ENCODE measurements at regions not wholly inside any gene's neighbourhood (a gene's known extent, or its start where the extent isn't known, plus 50 kb on each side); places are given as distances from the start of the nearest gene placed in this dataset.

GRCh38 chr9:34802916-34803315 lies 93.0 kb upstream of the CCL21 start:
- H3K36me3 Mint-ChIP-seq (ENCODE audit: unreplicated experiment): peaks cover under 1% of the 10 kb centered on the region
- no peak overlapping the region for H3K4me3 Mint-ChIP-seq (ENCODE audit: unreplicated experiment)
- no peaks in the 10 kb centered on the region for H3K27me3 Mint-ChIP-seq (ENCODE audit: unreplicated experiment)
- H3K27ac Mint-ChIP-seq (ENCODE audit: unreplicated experiment): no peak overlapping the region
- H3K4me1 Mint-ChIP-seq (ENCODE audit: low read depth, unreplicated experiment): no peaks in the 10 kb centered on the region
- no peak for DNase-seq
- TF ChIP-seq CTCF (IDR thresholded peaks at IDR 0.05; ENCODE audit: partially characterized antibody, unreplicated experiment): no peak
- H3K9me3 Mint-ChIP-seq (ENCODE audit: unreplicated experiment): peaks cover 4% of the 10 kb centered on the region

GRCh38 chr9:34797367-34797766 lies 87.4 kb upstream of the CCL21 start:
- DNase-seq: no peak
- Mint-ChIP-seq H3K4me1 (ENCODE audit: low read depth, unreplicated experiment) (no peaks in the 10 kb centered on the region), H3K36me3 (ENCODE audit: unreplicated experiment) (peaks cover 5% of the 10 kb centered on the region), H3K4me3 (ENCODE audit: unreplicated experiment) (no peak overlapping the region), H3K27ac (ENCODE audit: unreplicated experiment) (no peak overlapping the region), H3K27me3 (ENCODE audit: unreplicated experiment) (peaks cover 3% of the 10 kb centered on the region), H3K9me3 (ENCODE audit: unreplicated experiment) (peaks cover 7% of the 10 kb centered on the region)
- TF ChIP-seq CTCF (IDR thresholded peaks at IDR 0.05; ENCODE audit: partially characterized antibody, unreplicated experiment): no peak

GRCh38 chr9:34796924-34797323 lies 87.0 kb upstream of the CCL21 start:
- no peaks in the 10 kb centered on the region for H3K4me1 Mint-ChIP-seq (ENCODE audit: low read depth, unreplicated experiment)
- H3K27me3 Mint-ChIP-seq (ENCODE audit: unreplicated experiment): peaks cover 3% of the 10 kb centered on the region
- TF ChIP-seq CTCF (IDR thresholded peaks at IDR 0.05; ENCODE audit: partially characterized antibody, unreplicated experiment): no peak
- H3K36me3 Mint-ChIP-seq (ENCODE audit: unreplicated experiment): peaks cover 5% of the 10 kb centered on the region
- H3K4me3 Mint-ChIP-seq (ENCODE audit: unreplicated experiment): no peak overlapping the region
- H3K9me3 Mint-ChIP-seq (ENCODE audit: unreplicated experiment): peaks cover 7% of the 10 kb centered on the region
- H3K27ac Mint-ChIP-seq (ENCODE audit: unreplicated experiment): no peak overlapping the region
- DNase-seq: no peak

- Mint-ChIP-seq H3K27ac (ENCODE audit: unreplicated experiment) (no peak overlapping the region), H3K9me3 (ENCODE audit: unreplicated experiment) (peaks cover 7% of the 10 kb centered on the region), H3K27me3 (ENCODE audit: unreplicated experiment) (peaks cover 6% of the 10 kb centered on the region), H3K36me3 (ENCODE audit: unreplicated experiment) (peaks cover 5% of the 10 kb centered on the region), H3K4me1 (ENCODE audit: low read depth, unreplicated experiment) (no peaks in the 10 kb centered on the region), H3K4me3 (ENCODE audit: unreplicated experiment) (no peak overlapping the region)
- TF ChIP-seq CTCF (IDR thresholded peaks at IDR 0.05; ENCODE audit: partially characterized antibody, unreplicated experiment): no peak
- DNase-seq: no peak
Measured at GRCh38 chr9:34793428-34793827, 83.5 kb upstream of the CCL21 start.

GRCh38 chr9:34783951-34784487 lies 74.1 kb upstream of the CCL21 start:
- H3K27ac Mint-ChIP-seq (ENCODE audit: unreplicated experiment): no peak overlapping the region
- no peak overlapping the region for H3K4me3 Mint-ChIP-seq (ENCODE audit: unreplicated experiment)
- H3K9me3 Mint-ChIP-seq (ENCODE audit: unreplicated experiment): no peaks in the 10 kb centered on the region
- DNase-seq: no peak
- H3K36me3 Mint-ChIP-seq (ENCODE audit: unreplicated experiment): no peaks in the 10 kb centered on the region
- no peak for TF ChIP-seq CTCF (IDR thresholded peaks at IDR 0.05; ENCODE audit: partially characterized antibody, unreplicated experiment)
- no peaks in the 10 kb centered on the region for H3K4me1 Mint-ChIP-seq (ENCODE audit: low read depth, unreplicated experiment)
- H3K27me3 Mint-ChIP-seq (ENCODE audit: unreplicated experiment): no peaks in the 10 kb centered on the region
